GM12878 (cell line): ENCODE measurements at regions not wholly inside any gene's neighbourhood (a gene's known extent, or its start where the extent isn't known, plus 50 kb on each side); places are given as distances from the start of the nearest gene placed in this dataset.

Experiments used
- PKNOX1 ChIP-seq: fragments of 450-650 bp; IDR thresholded peaks from 2 replicates; pipeline ENCODE4 v1.6.1; 2016; ENCODE audit warnings: mild to moderate bottlenecking
- RELB ChIP-seq: fragments of 450-650 bp; IDR thresholded peaks from 2 replicates; pipeline ENCODE4 v1.6.1; 2017; ENCODE audit warnings: low read depth, mild to moderate bottlenecking, moderate library complexity
- SMAD1 ChIP-seq: fragments of 450-650 bp; IDR thresholded peaks from 2 replicates; pipeline ENCODE4 v1.6.1; 2018; ENCODE audit warnings: mild to moderate bottlenecking, low read depth; ENCODE audit not compliant: partially characterized antibody
- TF ChIP-seq, protein P1 (sequence below), 3 experiments: IDR thresholded peaks in 2 of 3; conservative IDR thresholded peaks in 1 of 3; 2 replicates each; pipeline ENCODE4 v1.5.1; 2011; ENCODE audit warnings: low read depth in 3 of 3, low read length in 3 of 3, mild to moderate bottlenecking in 3 of 3, control low read depth in 2 of 3, moderate library complexity in 2 of 3, inconsistent platforms in 1 of 3, mixed read lengths in 1 of 3; ENCODE audit not compliant: control insufficient read depth in 2 of 3, insufficient read depth in 1 of 3; ENCODE audit errors: extremely low read depth in 1 of 3

DNA sequence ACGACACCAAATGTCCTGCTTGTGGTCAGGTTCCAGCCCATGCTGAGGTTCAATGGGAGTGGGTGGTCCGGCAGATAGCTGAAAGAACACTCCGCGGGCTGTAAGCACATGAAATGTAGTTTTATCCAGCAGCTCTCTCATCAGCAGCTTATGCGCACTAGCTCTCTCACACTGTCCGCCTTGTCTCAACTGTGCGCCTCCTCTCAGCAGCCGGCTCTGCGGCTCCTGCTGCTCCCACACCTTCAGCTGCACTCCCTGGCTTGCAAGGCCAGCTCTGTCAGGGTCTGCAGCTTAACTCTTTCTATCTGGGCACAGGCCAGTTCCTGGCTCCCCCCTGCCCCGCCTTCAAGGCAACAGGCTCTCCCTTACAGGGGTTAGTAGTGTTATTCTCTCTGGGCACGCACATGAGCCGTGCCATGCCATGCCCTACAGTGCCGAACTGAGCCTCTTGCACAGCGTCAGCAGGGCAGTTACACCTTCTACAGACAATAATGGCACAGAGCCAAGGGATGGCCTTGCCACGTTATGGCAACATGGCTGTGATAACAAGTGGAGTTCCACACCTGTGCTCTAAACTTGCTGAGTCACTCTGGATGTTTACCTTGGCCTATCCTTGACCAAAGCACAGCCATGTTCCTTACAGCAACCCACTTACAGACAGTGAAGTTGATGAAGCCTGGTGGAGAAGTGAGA, 84.0 kb upstream of the LRFN2 start:
- TF ChIP-seq, protein P1, sequence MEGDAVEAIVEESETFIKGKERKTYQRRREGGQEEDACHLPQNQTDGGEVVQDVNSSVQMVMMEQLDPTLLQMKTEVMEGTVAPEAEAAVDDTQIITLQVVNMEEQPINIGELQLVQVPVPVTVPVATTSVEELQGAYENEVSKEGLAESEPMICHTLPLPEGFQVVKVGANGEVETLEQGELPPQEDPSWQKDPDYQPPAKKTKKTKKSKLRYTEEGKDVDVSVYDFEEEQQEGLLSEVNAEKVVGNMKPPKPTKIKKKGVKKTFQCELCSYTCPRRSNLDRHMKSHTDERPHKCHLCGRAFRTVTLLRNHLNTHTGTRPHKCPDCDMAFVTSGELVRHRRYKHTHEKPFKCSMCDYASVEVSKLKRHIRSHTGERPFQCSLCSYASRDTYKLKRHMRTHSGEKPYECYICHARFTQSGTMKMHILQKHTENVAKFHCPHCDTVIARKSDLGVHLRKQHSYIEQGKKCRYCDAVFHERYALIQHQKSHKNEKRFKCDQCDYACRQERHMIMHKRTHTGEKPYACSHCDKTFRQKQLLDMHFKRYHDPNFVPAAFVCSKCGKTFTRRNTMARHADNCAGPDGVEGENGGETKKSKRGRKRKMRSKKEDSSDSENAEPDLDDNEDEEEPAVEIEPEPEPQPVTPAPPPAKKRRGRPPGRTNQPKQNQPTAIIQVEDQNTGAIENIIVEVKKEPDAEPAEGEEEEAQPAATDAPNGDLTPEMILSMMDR (IDR thresholded peaks at IDR 0.05 in 2 of 3, conservative IDR thresholded peaks at IDR 0.05 in 1 of 3; ENCODE audit: control insufficient read depth in 2 of 3, extremely low read depth in 1 of 3, insufficient read depth in 1 of 3, low read depth in 3 of 3, low read length in 3 of 3), result no peak
- TF ChIP-seq SMAD1, result no peak
- TF ChIP-seq RELB, result no peak
- TF ChIP-seq PKNOX1, result no peak
